B cell (primary cell): ENCODE measurements at regions not wholly inside any gene's neighbourhood (a gene's known extent, or its start where the extent isn't known, plus 50 kb on each side); places are given as distances from the start of the nearest gene placed in this dataset.

ENCODE experiments used
- CTCF ChIP-seq: fragments of 200-600 bp; IDR thresholded peaks from one replicate; pipeline ENCODE4 v1.8.0; 2022; ENCODE audit warnings: antibody characterized with exemption, mild to moderate bottlenecking
- EZH2 ChIP-seq: IDR thresholded peaks from 2 replicates; pipeline ENCODE4 v1.6.1; 2012; ENCODE audit warnings: borderline replicate concordance, low read depth, mild to moderate bottlenecking, moderate library complexity, low read length; ENCODE audit not compliant: insufficient read depth, poor library complexity, severe bottlenecking

GRCh38 chr13:48831248-48831647, 144.5 kb upstream of the FNDC3A start:
- TF ChIP-seq CTCF = no peak
- TF ChIP-seq EZH2 = no peak
